ENCODE measurements at regions not wholly inside any gene's neighbourhood (a gene's known extent, or its start where the extent isn't known, plus 50 kb on each side); places are given as distances from the start of the nearest gene placed in this dataset.

- no peak for DNase-seq
Observed at GRCh38 chr16:49121636-49122035, 160.0 kb downstream of the CBLN1 start.

DNA sequence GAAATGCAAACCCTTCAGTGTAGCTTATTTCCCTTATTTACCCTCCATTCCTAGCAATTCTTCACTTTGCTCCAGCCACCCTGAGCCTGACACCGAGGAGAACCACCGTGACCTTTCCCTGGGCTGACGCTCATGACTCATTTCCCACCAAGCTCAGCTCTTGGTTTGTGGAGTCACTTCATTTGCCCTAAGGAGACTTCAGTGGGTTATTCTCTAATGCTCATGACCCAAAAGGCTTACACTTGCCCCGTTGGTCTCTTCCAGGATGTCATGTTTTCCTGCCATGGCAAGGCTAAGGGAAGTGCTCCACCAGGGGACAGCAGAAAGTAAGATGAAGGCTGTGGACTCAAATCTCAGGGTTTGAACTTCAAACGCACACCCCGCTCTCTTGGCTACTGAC, 161.0 kb downstream of the CBLN1 start:
- DNase-seq = no peak

GRCh38 chr16:49116873-49117272, 164.8 kb downstream of the CBLN1 start:
- no peak for DNase-seq

- no peak for DNase-seq
Observed at GRCh38 chr16:49115956-49116355, 165.7 kb downstream of the CBLN1 start.

GRCh38 chr16:49112754-49113153, 168.9 kb downstream of the CBLN1 start:
- no peak for DNase-seq

- DNase-seq = no peak
Observed at GRCh38 chr16:49111351-49111750, 170.3 kb downstream of the CBLN1 start.

DNA sequence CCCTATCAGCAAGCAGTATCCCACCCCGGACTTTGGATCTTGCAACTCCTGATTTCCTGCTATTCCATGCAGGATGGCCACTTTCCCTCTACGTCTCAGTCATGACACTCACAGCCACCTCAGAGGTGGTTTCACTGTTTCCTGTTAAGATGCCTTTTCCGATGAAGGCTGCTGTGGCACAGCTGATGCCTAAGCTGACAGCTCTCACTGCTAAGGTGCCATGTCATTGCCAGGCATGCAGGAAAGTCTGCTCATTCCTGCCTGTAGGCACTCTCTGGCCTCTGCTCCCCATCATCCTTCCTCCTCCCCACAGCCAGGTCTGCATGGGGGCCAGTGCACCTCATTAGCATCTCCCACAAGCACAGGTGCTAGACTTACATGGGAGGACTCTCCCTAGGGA, 173.0 kb downstream of the CBLN1 start:
- DNase-seq = no peak

DNA sequence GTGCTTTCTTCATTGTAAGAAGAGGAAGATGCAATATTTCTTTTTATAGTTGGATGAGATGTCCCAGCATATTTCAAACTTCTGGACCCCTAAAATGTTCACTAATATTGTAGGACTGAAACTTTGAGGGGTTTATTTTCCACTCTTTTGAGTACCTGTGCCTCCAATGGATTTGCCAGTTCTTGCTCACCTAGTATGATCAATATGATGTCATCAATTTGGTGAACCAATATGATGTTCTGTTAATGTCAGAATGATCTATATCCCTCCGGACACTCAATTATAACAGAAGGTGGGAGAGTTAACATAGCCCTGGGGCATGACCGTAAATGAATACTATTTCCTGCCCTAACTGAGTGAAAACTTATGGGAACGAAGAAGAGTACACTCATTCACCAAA, 178.3 kb downstream of the CBLN1 start:
- DNase-seq = no peak

- DNase-seq = no peak
Observed at GRCh38 chr16:49101997-49102396, 179.6 kb downstream of the CBLN1 start.

- no peak for DNase-seq
Observed at GRCh38 chr16:49100366-49100765, 181.3 kb downstream of the CBLN1 start.

DNA sequence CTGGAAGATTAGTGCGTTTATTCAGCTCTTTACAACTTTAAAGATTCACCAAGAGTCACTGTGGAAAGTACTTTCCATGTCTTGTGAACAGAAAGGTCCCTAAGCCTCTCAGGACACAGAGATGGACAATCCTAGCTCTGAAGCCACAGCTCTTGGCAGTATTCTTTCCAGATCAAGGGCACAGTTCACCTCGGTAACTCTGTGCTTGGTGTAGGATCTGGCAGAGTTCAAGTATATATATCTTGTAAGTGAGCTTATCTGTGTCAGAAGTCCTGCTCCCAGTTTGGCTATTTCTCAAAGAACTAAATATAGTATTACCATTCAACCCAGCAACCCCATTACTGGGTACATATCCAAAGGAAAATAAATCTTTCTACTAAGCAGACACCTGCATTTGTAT, 183.7 kb downstream of the CBLN1 start:
- DNase-seq = no peak

DNA sequence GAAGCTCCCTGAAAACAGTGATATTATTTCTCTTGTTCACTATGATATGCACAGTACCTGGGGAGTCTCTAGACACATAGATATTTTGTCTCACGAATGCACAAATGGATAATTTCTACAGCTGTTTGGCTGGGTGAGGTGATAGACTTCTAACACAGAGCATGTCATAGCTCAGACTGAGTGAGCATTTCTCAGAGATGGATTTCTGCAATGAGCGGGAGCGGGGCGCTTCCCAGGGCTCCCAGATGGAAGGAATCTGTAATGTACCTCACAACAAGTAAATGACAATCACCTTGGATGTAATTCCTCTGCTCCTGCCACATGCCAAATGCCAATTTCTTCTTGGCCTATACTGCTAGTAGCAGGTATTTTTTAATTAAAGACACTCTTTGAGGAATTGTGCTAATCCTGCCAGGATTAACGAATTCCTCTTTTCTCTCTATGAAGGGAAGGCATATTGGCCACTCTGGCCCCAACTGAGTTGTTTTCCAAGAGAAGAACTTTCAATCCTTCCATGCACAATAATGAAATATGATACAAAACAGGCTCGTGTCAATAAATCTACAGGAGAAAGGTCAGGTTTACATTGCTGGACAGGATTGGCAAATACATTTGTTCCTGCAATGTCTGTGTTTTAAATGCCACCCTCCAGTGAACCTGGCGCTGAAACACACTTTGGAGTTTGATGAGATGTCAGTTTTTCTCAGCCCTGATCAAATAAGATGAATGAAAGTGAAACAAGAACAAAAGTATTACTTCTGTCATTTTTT, 185.3 kb downstream of the CBLN1 start:
- no peak for DNase-seq

GRCh38 chr16:49095539-49095938, 186.1 kb downstream of the CBLN1 start:
- no peak for DNase-seq

DNA sequence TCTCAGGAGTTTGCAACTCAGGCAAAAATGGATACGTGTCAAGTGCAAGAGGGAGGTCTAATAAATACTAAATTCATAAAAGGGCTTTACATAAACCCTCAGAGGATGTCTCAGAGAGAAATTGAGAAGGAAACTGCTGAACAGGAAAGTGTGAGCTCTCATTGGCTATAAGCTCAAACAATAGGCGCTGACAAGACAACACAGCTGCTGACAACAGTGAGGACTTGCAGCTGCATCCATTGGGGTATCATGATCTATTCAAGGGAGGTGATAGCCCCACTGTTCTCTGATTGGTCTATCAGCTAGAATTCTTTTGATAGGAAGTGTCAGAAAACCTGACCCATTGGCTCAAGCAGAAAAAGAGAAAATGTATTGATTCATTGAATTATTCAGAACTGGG, 187.2 kb downstream of the CBLN1 start:
- no peak for DNase-seq

GRCh38 chr16:49093939-49094338, 187.7 kb downstream of the CBLN1 start:
- DNase-seq = no peak

GRCh38 chr16:49092704-49093103, 188.9 kb downstream of the CBLN1 start:
- DNase-seq = no peak

- DNase-seq = no peak
Observed at GRCh38 chr16:49089533-49089932, 192.1 kb downstream of the CBLN1 start.

DNA sequence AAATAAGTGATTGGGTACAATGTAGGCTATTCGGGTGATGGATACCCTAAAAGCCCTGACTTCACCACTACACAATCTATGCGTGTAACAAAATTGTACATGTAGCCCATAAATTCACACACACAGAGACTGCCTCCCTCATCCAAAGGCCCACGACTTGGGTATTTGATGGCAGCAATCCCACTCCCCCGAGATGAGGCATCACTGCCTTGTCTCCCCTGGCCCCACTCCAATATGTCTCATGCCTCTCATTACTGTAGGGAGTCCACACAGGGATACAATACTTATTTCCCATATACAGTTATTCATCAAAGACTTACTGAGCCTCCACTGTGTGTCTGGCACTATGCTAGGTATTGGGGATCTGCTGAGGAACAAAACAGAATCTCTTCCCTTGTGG, 192.6 kb downstream of the CBLN1 start:
- DNase-seq = no peak

DNA sequence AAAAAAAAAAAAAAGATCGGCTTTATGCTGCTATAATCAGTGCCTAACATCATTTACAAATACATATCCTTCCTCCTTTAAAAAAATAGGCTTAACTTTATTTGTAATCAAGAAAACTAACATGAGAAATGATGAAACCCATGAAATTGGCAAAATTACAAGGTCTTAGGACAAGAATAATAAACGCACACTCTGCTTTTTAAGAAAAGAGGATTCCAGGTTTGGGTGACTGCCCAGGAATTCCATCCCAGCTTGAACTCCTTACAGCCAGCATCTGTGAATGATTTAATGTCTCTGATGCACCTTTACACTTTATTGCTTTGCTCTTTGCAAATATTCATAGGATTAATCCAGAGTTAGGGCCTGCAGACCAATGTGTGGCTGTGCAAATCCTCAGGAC, 196.0 kb downstream of the CBLN1 start:
- no peak for DNase-seq

- no peak for DNase-seq
Observed at GRCh38 chr16:49084628-49085390, 196.8 kb downstream of the CBLN1 start.

GRCh38 chr16:49081554-49081953, 200.1 kb downstream of the CBLN1 start:
- DNase-seq = no peak

DNA sequence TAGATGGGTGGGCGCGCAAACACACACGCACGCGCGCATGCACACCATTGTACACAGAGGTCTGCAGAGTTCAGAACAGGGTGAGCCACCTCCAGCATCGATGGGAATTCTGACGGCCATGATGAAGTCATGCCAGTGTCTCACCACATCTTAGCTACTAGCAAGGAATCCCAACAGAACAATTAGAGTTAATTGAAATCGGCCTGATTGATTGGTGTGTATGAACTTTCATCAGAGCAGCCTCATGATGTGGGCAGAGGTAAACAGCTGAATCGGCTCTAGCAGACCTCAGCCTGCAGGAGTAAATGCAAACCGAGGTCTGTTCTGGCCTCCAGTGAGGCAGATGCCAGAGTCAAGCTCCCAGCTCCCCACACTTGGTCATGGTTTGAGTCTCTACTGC, 200.6 kb downstream of the CBLN1 start:
- no peak for DNase-seq

DNA sequence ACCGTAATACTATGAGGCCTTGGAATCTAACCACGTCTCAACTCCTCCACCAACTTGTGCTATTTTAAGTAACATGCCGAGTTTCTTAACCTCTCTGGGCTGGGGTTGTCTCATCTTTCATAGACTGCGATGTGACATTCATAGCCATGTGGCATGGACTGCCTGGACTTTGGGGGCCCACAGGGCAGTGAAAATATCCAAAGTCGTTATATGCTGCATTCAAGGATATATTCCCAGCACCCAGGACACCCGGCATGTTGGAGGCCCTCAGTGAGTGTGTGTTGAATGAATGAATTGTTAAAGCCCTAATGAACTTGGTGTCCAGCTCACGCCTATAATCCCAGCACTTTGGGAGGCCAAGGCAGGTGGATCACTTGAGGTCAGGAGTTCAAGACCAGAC, 203.1 kb downstream of the CBLN1 start:
- no peak for DNase-seq

DNA sequence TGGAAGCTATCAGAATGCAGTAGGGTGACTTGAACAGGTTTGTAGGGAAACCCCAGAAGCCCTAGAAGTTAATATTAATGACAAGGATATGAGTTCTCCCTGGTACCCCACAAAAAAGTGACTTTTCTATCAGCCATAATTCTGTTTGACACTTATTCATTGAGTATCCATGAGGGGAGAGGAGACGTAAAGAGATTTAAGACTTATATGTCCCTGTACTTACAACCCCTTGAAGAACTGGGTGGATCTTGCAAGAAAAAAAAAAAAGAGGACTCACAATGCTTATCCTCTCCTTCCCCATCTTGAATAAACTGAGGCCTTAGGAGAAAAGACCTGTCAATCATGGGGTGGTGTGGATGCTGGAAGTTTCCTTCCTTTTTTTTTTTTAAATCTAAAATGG, 203.5 kb downstream of the CBLN1 start:
- no peak for DNase-seq

DNA sequence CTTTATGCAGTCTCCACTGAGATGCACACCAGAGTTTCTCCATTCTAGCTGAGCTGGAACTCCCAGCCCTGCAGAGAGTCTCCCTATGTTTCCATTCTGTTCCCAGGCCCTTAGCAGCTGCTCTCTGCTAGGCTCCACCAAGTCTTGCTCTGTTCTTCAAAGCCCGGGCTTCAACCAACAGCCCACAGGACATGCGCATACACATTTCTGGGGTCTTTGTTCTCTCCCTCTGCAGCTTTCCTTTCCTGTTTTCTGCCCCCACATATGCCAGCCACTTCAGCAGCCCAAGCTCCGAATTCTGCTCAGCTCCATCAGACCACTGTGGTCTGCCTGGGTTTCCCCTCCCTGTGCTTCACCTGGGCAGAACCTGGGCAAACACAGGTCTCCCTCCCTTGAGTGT, 205.9 kb downstream of the CBLN1 start:
- DNase-seq = no peak
